GM10248 (cell line): ENCODE measurements at regions not wholly inside any gene's neighbourhood (a gene's known extent, or its start where the extent isn't known, plus 50 kb on each side); places are given as distances from the start of the nearest gene placed in this dataset.

Experiments used
- CTCF ChIA-PET: fragments of 300-600 bp; sonication (Branson Sonifier 250); formaldehyde crosslinking; extraction: SDS; loops from one replicate; lab custom pipeline; 2021; ENCODE audit warnings: antibody characterized with exemption; lab: Yijun Ruan, JAX
- POLR2A ChIA-PET: fragments of 350-650 bp; sonication (Branson Sonifier 250); formaldehyde crosslinking; extraction: SDS; loops from one replicate; lab custom pipeline; 2020; ENCODE audit warnings: antibody characterized with exemption; lab: Yijun Ruan, JAX
- DNase-seq: peaks from one replicate; pipeline ENCODE4 v3.0.0; 2012; ENCODE audit errors: extremely low spot score
- CTCF ChIP-seq: IDR thresholded peaks from 2 replicates; pipeline ENCODE4 v1.5.1; 2012; ENCODE audit warnings: mild to moderate bottlenecking, low read depth; ENCODE audit errors: extremely low read depth, missing control alignments, control extremely low read depth

- POLR2A ChIA-PET: no interaction called here
- CTCF ChIA-PET: interaction anchor here (0.9 to 1.5 kb wide), 4 partner anchors 9 to 12 kb away, joined by 3 to 4 read pairs (median 4); no protein-coding TSS in a partner anchor
- no peak for DNase-seq
- TF ChIP-seq CTCF: no peak
Measured at GRCh38 chr5:105581988-105582690, 2019.5 kb upstream of the NUDT12 start.

- TF ChIP-seq CTCF: no peak
- DNase-seq: no peak
- ChIA-PET POLR2A (no interaction called here), CTCF (interaction anchor here (1.0 kb wide), 1 partner anchor 9 kb away, joined by 3 read pairs; no protein-coding TSS in a partner anchor)
Measured at GRCh38 chr5:105573575-105573974, 2011.0 kb upstream of the NUDT12 start.

DNA sequence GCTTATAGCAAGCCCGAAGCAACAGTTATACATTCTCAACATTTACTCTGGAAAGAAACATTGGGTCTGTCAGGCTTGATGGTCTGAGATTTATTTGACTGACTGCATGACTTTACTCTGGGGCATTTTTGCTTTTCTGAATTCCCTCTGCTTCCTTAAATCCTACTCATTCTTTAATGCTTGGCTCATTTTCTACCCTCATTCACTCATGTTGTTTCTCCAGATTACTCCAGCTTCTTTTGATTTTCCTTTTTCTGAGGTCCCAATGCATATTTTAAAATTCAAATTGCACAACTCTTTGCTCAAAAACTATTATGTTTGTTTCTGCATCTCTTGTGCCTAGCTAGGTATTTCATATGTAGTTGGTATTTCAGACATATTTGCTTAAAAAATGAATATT, 2002.9 kb upstream of the NUDT12 start:
- no peak for TF ChIP-seq CTCF
- ChIA-PET CTCF (interaction anchor here (1.4 kb wide), 1 partner anchor 11 kb away, joined by 3 read pairs; no protein-coding TSS in a partner anchor), POLR2A (no interaction called here)
- DNase-seq: no peak

DNA sequence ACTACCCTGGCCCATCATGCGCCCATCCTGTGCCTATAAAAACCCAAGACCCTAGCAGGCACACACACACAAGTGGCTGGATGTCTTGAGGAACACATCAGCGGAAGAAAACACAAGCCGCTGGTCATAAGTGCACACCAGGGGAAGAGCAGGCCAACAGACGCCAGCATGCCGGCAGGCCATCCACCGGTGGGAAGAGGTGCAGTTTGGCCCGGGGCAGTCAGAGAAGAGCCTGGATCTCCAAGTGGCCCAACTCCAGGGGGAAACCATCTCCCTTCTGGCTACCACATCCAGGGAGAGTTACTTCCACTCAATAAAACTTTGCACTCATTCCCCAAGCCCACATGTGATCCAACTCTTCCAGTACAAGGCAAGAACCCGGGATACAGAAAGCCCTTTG, 2001.3 kb upstream of the NUDT12 start:
- POLR2A ChIA-PET: no interaction called here
- no peak for DNase-seq
- TF ChIP-seq CTCF: no peak
- CTCF ChIA-PET: no interaction called here

DNA sequence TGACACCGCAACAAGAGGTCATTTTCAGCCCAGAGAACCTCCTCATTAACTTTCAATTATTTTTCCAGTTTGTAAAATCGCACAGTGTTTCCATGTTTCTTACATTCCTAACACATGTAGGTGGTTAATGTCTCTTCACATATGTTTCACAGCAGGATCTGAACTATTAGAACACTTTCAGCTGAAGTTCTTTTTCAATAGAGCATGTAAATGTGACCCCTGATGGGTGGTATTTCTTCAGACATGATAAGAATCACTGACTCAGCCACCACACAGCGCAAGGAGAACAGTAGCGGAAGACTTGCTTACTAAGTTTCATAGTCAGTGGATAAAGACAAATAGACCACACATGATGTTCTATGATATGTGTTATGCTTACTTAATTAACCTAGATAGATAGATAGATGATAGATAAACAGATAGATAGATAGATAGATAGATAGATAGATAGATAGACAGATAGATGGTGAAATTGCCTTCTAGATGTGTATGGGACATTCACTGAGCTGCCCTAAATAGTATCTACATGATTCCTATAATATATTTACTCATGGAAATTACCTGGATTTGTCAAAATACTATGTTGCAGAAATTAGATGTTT, 1992.1 kb upstream of the NUDT12 start:
- DNase-seq: no peak
- TF ChIP-seq CTCF: no peak
- POLR2A ChIA-PET: no interaction called here
- CTCF ChIA-PET: interaction anchor here (1.4 kb wide), 1 partner anchor 11 kb away, joined by 3 read pairs; no protein-coding TSS in a partner anchor

DNA sequence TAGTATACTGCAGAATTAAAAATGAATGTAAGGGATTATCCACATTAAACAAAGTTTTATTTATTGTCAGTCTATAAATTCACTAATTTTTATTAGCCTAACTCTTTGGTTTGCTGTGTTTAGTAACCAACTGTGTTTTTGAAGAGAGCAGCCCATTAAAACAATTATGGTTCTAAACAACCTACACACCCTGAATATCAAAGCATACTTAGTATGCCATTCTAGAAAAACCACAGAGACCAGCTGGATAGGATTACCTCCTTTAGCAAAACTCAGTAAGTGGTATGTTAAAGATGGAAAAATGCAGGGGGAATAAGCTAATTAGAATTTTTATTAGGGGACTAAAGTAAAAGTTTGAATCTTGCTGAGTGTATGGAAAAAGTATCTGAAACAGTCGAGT, 1981.7 kb upstream of the NUDT12 start:
- CTCF ChIA-PET: no interaction called here
- POLR2A ChIA-PET: no interaction called here
- no peak for DNase-seq
- TF ChIP-seq CTCF: no peak
